Colonic mucosa (tissue), 4 donors: ENCODE measurements at regions not wholly inside any gene's neighbourhood (a gene's known extent, or its start where the extent isn't known, plus 50 kb on each side); places are given as distances from the start of the nearest gene placed in this dataset.

ENCODE experiments used
- DNase-seq: peaks from one replicate; pipeline ENCODE4 v3.0.0-alpha.2; 2020
- H3K27ac ChIP-seq: fragments of 200-600 bp; one replicate; pipeline ENCODE4 v1.8.0; 2021
- H3K27me3 ChIP-seq: fragments of 200-600 bp; one replicate; pipeline ENCODE4 v1.8.0; 2021
- H3K36me3 ChIP-seq: fragments of 200-600 bp; one replicate; pipeline ENCODE4 v1.8.0; 2021
- H3K4me1 ChIP-seq: fragments of 200-600 bp; one replicate; pipeline ENCODE4 v1.8.0; 2021; ENCODE audit warnings: mild to moderate bottlenecking
- H3K4me3 ChIP-seq: fragments of 200-600 bp; one replicate; pipeline ENCODE4 v1.8.0; 2021
- H3K9ac ChIP-seq, 2 donors: one replicate each; pipeline ENCODE4 v1.7.0; 2013; ENCODE audit warnings: control low read depth in 2 of 2, low read depth in 2 of 2, low read length in 2 of 2
- H3K9me3 ChIP-seq: fragments of 200-600 bp; one replicate; pipeline ENCODE4 v1.8.0; 2021
- intact Hi-C: fragments of 100-400 bp; cut with DNase I; formaldehyde crosslinking; loops from one replicate; pipeline ENCODE4 v1.14.1; 2022
- TF ChIP-seq, protein P1 (sequence below): fragments of 200-600 bp; IDR thresholded peaks from one replicate; pipeline ENCODE4 v1.8.0; 2022; ENCODE audit warnings: antibody characterized with exemption, mild to moderate bottlenecking
- donor health status: healthy.
- donor health status: DM: no; HTN: no; CAD: no.
- donor health status: DM: no; HTN: no; CAD: no.

DNA sequence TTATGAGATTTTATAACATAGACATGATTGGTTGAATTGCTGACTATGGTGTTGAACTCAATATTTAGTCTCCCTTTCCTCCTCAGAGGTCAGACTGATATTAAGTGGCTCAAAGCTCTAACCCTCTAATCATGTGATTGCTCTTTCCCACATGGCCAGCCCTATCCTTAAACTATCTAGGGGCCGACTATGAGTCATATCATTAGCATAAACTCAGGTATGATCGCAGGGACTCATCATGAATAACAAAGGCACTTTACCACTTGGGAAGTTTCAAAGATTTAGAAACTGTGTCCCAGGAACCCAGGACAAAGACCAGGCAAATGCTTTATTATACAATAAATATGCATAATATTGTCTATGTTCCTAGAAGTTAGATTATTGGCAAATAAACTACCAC, 894.6 kb upstream of the NEGR1 start:
- Histone ChIP-seq H3K36me3 (no peaks in the 10 kb centered on the region), H3K27ac (no peak overlapping the region), H3K9me3 (no peaks in the 10 kb centered on the region), H3K9ac (no peak overlapping the region), H3K4me3 (no peak overlapping the region), H3K4me1 (no peaks in the 10 kb centered on the region), H3K27me3 (no peaks in the 10 kb centered on the region)
- TF ChIP-seq, protein P1, sequence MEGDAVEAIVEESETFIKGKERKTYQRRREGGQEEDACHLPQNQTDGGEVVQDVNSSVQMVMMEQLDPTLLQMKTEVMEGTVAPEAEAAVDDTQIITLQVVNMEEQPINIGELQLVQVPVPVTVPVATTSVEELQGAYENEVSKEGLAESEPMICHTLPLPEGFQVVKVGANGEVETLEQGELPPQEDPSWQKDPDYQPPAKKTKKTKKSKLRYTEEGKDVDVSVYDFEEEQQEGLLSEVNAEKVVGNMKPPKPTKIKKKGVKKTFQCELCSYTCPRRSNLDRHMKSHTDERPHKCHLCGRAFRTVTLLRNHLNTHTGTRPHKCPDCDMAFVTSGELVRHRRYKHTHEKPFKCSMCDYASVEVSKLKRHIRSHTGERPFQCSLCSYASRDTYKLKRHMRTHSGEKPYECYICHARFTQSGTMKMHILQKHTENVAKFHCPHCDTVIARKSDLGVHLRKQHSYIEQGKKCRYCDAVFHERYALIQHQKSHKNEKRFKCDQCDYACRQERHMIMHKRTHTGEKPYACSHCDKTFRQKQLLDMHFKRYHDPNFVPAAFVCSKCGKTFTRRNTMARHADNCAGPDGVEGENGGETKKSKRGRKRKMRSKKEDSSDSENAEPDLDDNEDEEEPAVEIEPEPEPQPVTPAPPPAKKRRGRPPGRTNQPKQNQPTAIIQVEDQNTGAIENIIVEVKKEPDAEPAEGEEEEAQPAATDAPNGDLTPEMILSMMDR, result no peak
- DNase-seq, result no peak
- intact Hi-C loops, result no loop called here

DNA sequence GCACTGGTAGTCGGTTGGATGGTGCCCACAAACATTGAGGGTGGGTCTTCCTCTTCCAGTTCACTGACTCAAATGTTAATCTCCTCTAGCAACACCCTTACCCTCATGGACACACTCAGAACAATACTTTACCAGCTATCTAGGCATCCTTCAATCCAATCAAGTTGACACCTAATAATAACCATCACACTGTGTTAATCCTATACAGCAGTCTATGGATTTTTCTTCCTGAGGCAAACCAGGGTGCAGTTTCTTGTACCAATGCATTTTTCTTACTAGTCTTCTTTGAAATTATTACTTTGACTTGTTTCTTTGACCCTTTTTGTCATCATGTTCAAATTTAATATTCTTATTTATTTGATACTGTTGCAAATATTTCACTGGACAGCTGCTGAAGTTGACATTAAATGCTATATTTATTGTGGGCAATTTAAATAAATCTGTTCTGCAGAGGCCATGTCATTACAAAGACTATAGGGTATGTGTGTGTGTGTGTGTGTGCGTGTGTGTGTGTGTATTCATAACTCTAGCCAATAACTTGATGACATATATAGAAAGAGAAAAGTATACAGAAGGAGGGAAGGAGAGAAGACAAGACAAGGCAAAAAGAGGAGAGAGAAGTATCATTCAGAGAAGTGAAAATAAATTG, 884.8 kb upstream of the NEGR1 start:
- H3K27me3 ChIP-seq, result no peaks in the 10 kb centered on the region
- no peaks in the 10 kb centered on the region for H3K4me1 ChIP-seq
- TF ChIP-seq, protein P1, result no peak
- no peaks in the 10 kb centered on the region for H3K36me3 ChIP-seq
- intact Hi-C loops, result no loop called here
- no peak overlapping the region for H3K9ac ChIP-seq
- DNase-seq, result no peak
- H3K27ac ChIP-seq, result no peak overlapping the region
- H3K4me3 ChIP-seq, result no peak overlapping the region
- no peaks in the 10 kb centered on the region for H3K9me3 ChIP-seq

DNA sequence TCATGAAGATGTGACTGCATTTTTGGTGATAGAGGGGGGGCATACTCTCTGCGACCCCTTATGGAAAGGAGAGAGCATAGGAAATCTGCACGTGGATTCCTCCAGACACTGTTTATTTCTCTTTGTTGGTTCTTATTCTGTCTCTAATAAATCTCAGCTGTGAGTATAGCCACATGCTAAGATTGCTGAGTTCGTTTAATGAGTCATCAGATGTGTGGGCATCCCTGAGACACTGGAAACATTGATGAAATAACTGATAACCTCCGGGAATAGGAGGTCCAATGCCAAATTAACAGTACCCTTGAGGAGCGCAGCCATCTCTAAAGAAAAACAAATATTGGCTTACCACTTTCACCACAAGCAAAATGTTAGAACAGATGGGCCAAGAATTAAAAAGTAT, 880.2 kb upstream of the NEGR1 start:
- no peak for DNase-seq
- no peak overlapping the region for H3K9ac ChIP-seq
- intact Hi-C loops, result no loop called here

DNA sequence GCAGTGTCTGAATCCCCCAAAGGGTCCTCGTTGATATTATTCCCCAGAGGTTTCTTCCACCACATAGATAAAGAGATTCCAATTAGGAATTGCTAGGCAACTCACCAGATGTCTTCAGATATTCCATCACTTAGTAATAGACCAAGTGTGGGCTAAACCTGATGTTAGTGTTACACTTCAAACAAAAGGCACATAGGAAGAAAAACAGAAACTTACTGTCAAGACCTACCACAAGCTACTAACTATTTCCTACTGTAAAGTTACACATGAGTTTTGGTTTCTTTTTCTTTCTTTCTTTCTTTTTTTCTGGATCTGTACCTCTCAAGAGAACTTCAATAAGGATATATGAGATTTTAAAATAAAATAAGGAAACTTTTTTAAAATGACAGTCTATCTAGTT, 879.1 kb upstream of the NEGR1 start:
- intact Hi-C loops, result no loop called here

More for the DNA sequence above, 880.2 kb upstream of the NEGR1 start:
- Histone ChIP-seq H3K9me3 (no peaks in the 10 kb centered on the region), H3K4me1 (no peaks in the 10 kb centered on the region), H3K4me3 (no peak overlapping the region), H3K36me3 (no peaks in the 10 kb centered on the region), H3K27me3 (no peaks in the 10 kb centered on the region), H3K27ac (no peak overlapping the region)
- TF ChIP-seq, protein P1, result no peak

DNA sequence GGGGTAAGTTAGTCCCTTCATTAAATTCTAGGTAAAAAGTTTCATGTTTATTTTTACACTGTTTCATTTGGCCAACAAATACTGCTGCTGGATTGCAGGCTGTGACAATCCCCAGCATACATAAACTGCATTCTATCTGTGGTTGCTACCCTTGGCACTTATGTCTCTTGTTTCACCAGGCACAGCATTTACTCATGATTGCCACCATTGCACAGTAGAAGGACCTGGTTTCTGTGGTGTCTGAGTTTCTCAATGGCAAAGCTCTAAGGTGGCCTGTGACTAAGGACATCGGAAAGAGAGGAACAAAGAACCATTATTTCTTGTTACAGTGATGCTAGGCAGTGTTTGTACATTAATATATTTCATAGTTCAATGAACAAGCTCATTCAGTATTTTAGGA, 878.4 kb upstream of the NEGR1 start:
- H3K4me1 ChIP-seq, result no peaks in the 10 kb centered on the region
- H3K27ac ChIP-seq, result no peak overlapping the region
- TF ChIP-seq, protein P1, result no peak
- no peak for DNase-seq
- intact Hi-C loops, result no loop called here
- no peaks in the 10 kb centered on the region for H3K36me3 ChIP-seq
- no peak overlapping the region for H3K4me3 ChIP-seq
- no peaks in the 10 kb centered on the region for H3K27me3 ChIP-seq
- H3K9me3 ChIP-seq, result no peaks in the 10 kb centered on the region
- H3K9ac ChIP-seq, result no peak overlapping the region

More for the DNA sequence above, 879.1 kb upstream of the NEGR1 start:
- TF ChIP-seq, protein P1, result no peak
- Histone ChIP-seq H3K27me3 (no peaks in the 10 kb centered on the region), H3K9ac (no peak overlapping the region), H3K27ac (no peak overlapping the region), H3K4me1 (no peaks in the 10 kb centered on the region), H3K4me3 (no peak overlapping the region), H3K9me3 (no peaks in the 10 kb centered on the region), H3K36me3 (no peaks in the 10 kb centered on the region)
- DNase-seq, result no peak
